ENCODE measurements at regions not wholly inside any gene's neighbourhood (a gene's known extent, or its start where the extent isn't known, plus 50 kb on each side); places are given as distances from the start of the nearest gene placed in this dataset.
"Not testable (repeated sequence)": the region's sequence is repeated elsewhere in the genome, so short reads cannot be mapped to it uniquely, and the experiment has no call there.

DNA sequence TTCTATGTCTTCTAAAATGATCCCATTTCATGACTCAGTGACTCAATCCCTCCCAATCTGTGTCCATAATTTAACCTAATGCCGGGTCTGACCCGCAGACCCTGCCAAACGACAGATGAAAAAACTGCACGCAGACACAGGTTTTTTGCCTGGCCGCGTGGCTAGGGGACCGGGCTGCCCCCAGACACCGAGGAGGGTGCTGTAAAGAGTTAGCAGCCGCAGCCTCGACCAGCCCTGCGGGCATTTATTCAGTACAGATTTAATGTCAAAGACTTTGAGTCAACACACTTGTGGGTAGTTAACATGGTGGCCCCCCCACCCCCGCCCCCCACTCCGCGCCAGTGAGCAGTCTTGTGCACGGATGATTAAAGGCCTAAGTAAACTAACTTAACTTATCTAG is 1324.7 kb downstream of the GATA3 start:
- DNase-seq (ENCODE audit: low read depth in 4 of 4, low spot score in 2 of 4): no peak

DNA sequence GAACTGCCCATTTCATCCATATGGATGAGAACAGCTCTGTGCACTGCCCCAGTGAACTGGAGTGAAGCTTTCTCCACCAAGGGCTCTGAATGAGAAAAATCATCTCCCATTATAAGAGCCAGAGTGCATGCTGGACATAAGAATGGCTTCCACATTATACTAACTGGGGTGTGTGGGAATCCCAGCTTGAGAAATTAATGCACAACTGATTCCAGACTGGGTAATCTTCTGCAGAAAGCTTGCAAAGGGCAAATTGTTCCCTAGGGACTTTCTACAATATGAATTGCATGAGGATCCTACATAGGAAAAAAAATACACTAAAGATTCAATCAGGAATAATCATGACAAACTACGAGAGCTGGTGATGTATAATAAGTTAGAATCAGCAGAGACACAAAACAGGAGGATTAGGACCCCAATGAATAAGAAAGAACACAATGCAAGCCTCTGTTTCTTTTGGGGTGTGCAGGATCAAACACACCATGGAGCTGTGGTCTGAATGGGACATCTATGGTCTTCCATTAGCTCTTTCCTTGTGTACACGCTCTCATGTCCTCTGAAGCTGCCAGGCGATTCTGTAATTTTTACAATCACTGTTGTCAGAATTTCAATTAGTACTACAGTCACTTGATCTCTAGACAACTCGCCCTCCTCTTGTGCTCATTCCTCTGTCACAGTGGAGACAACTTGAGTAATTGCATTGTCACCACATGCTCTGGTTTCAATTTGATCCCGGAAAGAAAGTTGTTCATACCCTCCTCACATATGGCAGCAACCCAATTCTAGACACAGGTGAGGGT is 1327.4 kb downstream of the GATA3 start:
- no peak for DNase-seq (ENCODE audit: low read depth in 4 of 4, low spot score in 2 of 4)

DNA sequence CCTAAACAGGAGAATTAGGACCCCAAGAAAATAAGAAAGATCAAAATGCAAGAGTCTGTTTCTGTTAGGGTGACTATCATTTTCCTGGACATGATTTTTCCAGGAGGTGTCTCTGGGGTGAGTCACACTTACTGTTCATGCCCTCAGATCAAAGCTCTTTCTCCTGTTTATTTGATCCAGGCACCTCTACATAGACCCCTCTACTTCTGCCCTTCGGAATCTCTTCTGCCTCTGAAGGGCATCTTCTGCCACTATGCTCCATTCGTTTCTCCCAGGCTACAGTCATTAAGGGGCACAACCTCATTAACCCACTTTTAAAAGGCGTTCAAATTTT is 1328.0 kb downstream of the GATA3 start:
- DNase-seq (ENCODE audit: low read depth in 4 of 4, low spot score in 2 of 4): no peak

DNA sequence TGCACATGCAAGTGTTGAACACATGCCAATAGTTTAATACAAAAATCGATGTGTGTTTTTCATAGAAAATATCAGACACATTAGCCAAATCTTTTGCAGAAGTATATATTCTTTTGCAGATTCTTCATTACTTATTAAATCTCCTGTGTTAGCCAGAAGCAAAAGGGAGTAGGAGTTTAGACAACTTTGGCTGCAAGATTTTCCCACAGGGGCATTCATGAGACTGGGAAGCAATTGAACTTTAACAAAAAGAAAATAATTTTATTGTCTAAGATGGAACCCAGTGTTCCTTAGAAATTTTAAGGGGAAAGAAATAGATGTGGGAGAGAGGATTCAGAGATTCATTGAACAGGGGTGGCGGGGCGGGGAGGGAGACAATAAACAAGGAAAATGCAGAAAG is 1336.0 kb downstream of the GATA3 start:
- no peak for DNase-seq (ENCODE audit: low read depth in 4 of 4, low spot score in 2 of 4)

DNA sequence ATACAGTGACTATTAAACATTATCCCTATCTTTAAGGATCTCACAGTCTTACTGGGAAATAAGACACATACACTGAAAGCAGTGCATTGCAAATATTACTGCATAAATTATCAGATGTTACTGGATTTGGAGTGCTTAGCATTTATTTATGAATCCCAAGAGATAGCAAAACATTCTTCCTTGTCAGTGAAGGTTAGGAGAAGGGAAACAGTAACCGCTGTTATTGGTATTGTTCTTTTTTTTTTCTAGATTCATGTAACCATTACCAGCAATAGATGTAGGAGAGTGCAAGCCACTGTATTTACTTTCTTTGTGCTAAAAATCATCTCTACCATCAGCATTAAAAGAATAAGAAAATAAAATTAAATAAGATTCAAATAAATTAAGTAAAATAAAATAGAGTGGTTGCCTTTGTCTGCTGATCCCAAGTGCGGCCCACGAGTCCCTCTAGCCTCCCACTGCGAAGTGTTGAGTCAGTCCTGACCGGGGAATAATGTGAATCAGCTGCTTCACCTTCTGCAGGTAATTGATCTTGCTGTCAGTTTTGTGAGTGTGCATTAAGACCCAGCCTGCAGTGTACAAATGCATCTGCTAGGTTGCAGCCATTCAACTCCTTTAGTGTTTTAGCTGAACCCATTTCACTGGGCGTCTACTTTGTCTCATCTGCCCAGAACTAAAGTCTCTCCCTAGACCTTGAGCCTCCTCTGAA is 1344.9 kb downstream of the GATA3 start:
- DNase-seq (ENCODE audit: low read depth in 4 of 4, low spot score in 2 of 4): no peak

DNA sequence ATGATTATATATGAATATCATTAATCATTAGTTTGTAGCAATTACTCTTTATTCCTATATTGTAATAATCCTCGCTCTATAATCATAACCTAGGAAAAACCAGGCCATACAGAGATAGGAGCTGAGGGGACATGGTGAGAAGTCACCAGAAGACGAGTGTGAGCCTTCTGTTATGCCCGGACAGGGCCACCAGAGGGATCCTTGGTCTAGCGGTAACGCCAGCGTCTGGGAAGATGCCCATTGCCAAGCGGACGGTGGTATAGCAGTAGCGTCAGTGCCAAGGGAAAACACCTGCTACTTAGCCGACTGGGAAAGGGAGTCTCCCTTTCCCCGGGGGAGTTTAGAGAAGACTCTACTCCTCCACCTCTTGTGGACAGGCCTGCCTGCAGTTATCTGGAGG is 1347.6 kb downstream of the GATA3 start:
- not testable (repeated sequence) for DNase-seq (ENCODE audit: low read depth in 4 of 4, low spot score in 2 of 4)

DNA sequence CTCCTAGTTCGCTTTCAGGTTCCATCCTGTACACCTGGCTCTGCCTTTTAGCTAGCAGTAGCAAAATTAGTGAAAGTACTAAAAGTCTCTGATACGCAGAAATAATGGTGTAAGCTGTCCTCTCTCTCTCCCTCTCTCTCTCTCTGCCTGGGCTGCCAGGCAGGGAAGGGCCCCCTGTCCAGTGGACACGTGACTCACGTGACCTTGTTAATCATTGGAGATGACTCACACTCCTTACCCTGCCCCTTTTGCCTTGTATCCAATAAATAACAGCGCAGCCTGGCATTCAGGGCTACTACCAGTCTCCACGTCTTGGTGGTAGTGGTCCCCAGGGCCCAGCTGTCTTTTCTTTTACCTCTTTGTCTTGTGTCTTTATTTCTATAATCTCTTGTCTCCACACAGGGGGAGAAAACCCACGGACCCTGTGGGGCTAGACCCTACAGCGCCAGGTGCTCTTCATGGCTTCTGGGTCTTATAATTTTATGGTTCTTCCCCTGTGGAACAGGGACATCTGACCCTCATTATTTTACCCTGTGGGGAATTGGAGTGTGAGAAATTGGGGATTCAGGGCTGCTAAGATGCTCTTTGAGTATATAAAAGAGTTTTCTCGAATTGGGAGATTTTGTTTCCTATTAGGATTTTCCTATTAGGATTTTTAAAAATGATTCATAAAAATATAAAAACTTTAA is 1348.2 kb downstream of the GATA3 start:
- not testable (repeated sequence) for DNase-seq (ENCODE audit: low read depth in 4 of 4, low spot score in 2 of 4)

DNA sequence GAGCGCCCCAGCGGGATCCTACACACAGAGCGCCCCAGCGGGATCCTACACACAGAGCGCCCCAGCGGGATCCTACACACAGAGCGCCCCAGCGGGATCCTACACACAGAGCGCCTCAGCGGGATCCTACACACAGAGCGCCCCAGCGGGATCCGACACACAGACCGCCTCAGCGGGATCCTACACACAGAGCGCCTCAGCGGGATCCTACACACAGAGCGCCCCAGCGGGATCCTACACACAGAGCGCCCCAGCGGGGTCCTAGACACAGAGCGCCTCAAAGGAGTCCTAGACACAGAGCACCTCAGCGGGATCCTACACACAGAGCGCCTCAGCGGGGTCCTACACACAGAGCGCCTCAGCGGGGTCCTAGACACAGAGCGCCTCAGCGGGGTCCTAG is 1352.7 kb downstream of the GATA3 start:
- DNase-seq (ENCODE audit: low read depth in 4 of 4, low spot score in 2 of 4): not testable (repeated sequence)

DNA sequence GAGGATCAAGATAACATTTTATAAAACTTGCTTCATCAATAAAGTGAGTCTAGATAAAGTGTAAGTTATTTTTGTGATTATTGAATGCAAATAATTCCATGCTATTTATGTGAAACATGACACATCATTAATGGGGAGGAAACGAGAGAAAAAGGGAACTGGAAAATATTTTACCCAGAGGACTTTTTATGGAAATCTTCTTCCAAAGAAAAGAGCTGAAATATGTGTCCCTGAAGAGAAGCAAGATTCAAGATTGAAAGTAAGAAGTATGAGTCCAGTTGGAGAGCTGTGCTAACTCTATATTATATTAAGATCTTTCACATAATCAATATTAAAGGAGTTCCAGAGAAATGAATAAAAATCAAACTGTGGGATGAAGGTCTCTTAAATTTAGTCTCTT is 1361.8 kb downstream of the GATA3 start:
- no peak for DNase-seq (ENCODE audit: low read depth in 4 of 4, low spot score in 2 of 4)

DNA sequence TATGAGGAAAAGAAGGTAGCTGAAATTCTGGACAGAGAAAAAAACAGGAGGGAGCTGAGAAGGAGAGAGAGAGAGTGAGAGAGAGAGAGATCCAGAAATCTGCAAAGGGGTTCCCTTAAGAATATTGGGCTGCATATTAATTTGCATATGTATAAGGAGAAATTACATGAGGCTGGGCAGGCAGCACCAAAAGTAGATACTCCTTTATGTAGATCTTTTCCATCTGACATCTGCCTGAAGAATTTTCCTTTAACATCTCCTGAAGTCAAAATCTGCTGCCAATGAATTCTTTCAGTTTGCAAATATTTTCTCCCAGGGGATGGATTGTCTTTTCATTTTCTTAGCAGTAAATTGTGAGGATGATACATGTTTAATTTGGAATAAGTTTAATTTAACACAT is 1365.3 kb downstream of the GATA3 start:
- DNase-seq (ENCODE audit: low read depth in 4 of 4, low spot score in 2 of 4): no peak

DNA sequence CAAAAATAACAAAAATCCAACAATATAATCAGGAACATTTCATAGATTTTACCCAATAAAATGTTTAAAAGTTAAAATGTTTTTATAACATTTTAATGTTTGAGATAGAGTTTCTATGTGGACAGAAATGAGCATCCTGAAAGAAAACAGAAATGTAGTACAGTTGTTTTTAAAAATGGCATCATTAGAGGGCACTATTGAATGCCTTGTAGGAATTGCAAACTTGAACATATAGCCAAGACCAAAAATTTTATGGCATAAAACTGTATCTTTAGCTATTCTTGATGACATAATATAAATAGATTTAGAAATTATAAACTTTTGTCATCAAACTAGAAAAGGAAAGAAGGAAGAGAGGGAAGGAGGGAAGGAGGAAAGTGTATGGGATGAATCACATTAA is 1372.7 kb downstream of the GATA3 start:
- DNase-seq (ENCODE audit: low read depth in 4 of 4, low spot score in 2 of 4): no peak

DNA sequence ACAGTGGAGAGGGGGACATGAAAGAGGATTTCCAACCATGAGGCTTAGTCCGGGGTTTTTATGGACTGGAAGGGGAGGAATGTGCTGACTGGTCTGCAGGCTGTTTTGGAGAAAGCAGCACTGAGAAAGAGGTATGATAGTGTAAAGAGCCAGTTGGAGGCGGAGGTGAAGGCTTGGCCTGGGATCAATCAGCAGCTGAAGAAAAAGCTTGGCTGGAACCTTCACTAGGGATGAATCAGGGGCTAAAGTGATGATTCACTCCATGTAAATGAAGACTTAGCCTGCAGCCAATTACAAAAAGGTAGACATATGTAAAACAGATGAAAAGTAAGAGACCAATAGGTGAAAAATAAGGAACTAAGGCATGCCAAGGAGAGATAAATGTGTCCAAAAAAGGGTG is 1382.6 kb downstream of the GATA3 start:
- DNase-seq (ENCODE audit: low read depth in 4 of 4, low spot score in 2 of 4): no peak

DNA sequence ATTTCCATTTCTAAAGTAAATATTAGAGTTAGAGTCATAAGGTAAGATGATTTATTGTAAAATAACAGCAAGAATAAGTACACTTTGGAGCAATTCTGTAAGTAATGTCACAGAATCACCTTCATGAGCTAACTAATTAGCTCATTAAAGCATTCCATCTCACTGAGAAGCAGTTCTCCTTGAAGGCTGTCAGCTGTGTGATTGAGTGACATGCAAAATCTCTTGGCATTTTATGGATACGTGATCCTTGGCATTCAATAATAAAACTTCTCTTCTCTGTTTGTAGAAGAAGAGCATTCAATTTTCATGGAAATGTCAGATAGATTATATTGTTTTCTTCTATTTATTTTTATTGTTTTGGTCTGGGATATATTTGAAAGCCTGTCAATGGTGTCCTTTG is 1389.3 kb downstream of the GATA3 start:
- no peak for DNase-seq (ENCODE audit: low read depth in 4 of 4, low spot score in 2 of 4)

DNA sequence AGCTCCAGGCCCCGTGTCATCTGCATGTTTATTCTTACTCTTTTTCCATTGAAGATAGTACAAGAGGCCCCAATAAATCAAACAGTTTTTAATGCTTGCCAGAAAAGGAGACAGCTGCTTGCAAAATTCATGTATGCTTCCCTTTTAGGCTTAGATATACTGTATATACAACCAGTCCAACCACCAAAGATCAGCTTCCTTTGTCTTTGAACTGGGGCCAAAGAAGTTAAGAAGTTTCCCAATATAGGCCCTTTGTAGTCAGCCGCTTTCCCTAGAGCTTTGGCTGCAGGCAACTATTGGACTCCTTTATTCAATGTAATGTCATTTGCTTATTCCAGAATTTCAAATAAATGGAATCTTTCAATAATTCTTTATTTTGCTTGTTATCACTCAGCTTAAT is 1395.0 kb downstream of the GATA3 start:
- DNase-seq (ENCODE audit: low read depth in 4 of 4, low spot score in 2 of 4): no peak

DNA sequence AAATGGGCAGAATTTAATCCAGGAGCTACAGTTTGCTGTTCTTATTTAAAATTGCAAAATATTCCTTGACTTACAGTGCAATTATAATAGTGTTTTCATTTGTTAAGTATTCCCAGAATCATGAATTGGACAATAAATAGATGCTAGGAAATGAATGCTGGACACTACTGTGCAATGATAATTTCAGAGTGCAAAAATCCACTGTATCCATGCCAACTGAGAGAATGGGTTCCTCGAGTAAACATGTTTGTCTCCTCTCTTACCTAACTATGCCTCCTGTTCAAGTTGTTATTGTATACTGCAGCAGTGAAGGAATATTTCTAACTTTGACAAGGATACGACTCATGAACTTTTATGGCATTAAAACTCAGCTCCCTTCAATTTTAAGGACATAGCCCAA is 1396.3 kb downstream of the GATA3 start:
- DNase-seq (ENCODE audit: low read depth in 4 of 4, low spot score in 2 of 4): no peak

DNA sequence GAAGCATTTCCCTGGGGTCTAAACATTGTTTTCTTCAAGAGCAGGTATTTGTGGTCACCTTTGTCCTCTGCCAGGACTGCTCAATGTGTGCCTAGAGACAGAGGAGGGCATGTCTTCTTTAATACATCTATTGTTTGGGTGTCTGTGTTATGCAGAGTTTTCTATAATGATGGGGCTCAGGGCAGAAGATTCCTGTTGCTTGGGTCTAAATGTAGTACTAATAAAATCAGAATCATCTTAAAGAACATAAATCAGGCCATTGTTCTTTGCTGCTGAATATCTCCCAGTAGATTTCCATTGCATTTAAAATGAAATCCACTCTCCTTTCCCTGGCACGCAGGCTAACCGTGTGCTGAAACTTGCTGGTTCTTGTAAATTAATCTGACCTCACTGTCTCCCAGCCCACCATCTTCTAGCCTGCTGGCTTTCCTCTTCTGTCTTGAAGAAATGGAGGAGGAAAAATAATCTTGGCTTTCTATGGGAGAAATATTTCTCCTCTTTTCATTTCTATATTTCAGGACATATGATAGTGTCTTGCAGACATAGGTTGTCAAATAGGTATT is 1396.8 kb downstream of the GATA3 start:
- DNase-seq (ENCODE audit: low read depth in 4 of 4, low spot score in 2 of 4): no peak

DNA sequence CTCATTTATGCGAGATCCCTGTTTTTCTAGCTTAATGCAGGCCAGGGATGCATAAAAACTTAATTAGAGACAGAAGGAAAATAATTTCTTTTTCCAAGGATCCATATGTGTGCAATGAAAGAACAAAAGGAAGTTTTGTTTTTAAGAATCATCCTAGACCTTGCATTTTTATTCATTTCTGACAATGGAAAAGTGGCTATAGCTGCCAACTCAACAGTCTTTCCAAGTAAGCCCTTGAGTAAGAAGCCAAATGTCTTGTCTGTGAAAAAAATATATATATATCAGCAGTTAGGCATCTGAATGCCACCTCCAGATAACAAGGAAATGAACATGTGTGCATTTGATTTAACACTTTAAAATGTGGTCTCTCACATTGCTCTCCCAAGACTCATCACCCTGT is 1397.6 kb downstream of the GATA3 start:
- DNase-seq (ENCODE audit: low read depth in 4 of 4, low spot score in 2 of 4): no peak

DNA sequence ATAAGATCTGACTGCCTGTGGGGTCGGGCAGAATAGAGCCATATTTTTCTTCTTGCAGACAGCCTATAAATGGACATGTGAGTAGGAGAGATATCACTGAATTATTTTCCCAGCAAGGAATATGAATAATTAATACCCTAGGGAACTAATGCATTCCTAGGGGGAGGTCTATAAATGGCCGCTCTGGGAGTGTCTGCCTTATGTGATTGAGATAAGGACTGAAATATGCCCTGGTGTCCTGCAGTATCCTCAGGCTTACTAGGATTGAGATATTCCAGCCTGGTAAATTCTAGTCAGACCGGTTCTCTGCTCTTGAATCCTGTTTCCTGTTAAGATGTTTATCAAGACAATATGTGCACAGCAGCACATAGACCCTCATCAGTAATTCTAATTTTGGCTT is 1399.4 kb downstream of the GATA3 start:
- DNase-seq (ENCODE audit: low read depth in 4 of 4, low spot score in 2 of 4): not testable (repeated sequence)

DNA sequence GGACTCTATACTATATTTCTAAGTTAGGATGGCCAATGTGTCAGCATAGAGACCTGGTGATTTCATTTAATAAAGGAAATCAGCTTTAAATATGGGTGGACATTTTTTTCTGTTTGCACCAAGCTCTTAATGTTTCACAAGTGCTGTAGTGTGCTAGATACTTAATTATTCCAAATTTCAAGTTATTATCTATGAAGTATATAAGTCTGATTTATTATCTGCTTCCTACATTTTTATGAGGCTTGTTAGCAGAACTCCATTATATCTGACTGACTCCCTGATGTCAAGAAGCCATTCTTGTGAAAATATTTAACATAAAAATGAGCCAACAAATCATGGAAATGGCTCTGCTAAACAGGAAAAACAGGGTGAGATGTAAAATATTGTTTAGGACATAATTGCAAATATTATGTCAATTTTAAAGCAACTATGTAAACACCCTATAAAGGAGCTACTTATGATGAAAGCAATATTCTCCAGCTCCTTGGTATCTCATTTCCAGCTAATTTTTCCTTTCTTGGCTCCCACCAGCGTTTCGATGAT is 1415.2 kb downstream of the GATA3 start:
- no peak for DNase-seq (ENCODE audit: low read depth in 4 of 4, low spot score in 2 of 4)

DNA sequence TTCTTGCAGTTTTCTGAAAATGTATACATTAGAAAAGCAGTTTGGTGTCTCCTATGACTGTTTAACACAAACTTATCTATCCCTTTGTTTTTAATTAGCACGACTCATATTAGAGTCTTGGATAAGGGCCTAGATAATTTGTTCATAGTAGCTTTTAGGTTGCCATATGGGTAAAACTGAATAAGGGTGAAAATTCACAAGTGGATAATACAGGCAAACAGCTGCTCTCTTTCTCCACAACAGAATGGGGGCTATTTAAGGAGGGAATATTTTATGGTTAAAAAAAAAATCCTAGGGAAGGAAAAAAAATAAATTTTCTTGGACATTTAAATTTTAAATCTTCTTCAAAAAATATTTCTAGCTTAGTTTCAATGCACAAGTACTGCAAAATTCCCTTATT is 1416.1 kb downstream of the GATA3 start:
- no peak for DNase-seq (ENCODE audit: low read depth in 4 of 4, low spot score in 2 of 4)

DNA sequence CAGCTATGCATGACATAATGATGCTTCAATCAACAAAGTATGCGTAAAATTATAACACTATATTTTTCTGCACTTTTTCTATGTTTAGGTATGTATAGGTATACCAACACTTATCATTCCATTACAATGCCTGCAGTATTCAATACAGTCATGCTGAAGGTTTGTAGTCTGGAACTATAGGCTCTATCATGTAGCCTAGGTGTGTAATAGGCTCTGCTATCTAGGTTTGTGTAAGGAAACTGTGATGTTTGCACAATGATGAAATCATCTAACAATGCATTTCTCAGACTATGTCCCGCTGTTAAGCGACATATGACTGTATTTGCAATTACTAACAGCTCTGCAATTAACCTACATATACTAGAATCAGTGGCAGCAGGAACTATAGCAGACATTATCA is 1447.5 kb downstream of the GATA3 start:
- DNase-seq (ENCODE audit: low read depth in 4 of 4, low spot score in 2 of 4): no peak

Data from left renal cortex interstitium (tissue), 4 donors.